Globus pallidus (tissue), 1 donor: ENCODE measurements at regions not wholly inside any gene's neighbourhood (a gene's known extent, or its start where the extent isn't known, plus 50 kb on each side); places are given as distances from the start of the nearest gene placed in this dataset.
"Not testable (repeated sequence)": the region's sequence is repeated elsewhere in the genome, so short reads cannot be mapped to it uniquely, and the experiment has no call there.

Experiments
- DNase-seq: peaks from one replicate; pipeline ENCODE4 v3.0.0-alpha.2; 2015; ENCODE audit warnings: low spot score

GRCh38 chr6:19156443-19156842 lies 680.7 kb upstream of the ID4 start:
- no peak for DNase-seq

DNA sequence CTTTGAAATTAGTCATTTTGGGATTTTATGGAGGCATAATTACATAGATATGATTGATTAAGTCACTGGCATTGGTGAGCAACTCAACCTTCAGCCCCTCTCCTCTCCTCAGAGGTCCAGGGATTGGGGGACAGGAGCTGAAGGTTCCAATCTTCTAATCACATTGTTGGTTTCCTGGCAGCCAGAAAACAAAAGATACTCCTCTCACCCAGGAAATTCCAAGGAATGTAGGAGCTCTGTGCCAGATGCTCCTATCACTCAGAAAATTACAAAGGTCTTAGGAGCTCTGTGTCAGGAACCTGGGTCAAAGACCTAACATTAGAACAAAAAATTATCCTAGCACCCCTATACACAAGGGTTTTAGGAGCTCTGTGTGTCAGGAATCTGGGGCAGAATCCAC lies 679.7 kb upstream of the ID4 start:
- no peak for DNase-seq

GRCh38 chr6:19158586-19158985 lies 678.6 kb upstream of the ID4 start:
- no peak for DNase-seq

DNA sequence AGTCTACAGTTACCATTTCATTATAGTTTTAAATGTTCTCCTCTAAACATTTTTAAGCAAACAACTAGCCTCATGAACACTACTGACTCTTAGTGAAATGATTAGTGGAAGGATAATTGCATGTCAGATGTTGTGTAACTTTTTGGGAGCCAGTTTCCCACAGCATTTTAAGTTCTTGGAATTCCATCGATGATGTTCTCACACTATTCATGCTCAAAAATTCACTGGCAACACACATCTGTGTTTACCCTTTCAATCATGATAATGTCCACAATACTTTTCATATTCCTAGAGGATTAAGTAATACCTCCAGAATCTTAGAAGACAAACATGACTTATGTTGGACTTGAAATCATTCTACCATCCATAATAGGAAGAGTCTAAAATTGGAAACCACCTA lies 678.1 kb upstream of the ID4 start:
- no peak for DNase-seq

DNA sequence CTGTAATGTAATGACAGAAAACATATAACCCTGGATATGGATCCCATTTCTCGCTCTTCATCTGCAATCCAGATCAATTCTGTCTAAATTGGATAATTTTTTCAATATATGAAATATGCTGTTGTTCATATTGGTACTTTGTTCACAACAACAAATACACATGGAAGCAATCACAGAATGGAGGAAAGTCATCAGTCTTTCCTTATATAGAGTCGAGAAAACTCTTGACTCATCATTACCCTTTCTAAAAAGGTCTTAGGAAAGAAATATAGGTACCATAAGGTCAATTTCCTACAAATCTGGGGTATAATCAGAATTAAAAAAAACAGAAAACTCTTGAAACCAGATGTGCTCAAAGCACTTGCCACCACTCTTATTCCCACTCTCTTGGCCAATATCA lies 677.6 kb upstream of the ID4 start:
- no peak for DNase-seq

DNA sequence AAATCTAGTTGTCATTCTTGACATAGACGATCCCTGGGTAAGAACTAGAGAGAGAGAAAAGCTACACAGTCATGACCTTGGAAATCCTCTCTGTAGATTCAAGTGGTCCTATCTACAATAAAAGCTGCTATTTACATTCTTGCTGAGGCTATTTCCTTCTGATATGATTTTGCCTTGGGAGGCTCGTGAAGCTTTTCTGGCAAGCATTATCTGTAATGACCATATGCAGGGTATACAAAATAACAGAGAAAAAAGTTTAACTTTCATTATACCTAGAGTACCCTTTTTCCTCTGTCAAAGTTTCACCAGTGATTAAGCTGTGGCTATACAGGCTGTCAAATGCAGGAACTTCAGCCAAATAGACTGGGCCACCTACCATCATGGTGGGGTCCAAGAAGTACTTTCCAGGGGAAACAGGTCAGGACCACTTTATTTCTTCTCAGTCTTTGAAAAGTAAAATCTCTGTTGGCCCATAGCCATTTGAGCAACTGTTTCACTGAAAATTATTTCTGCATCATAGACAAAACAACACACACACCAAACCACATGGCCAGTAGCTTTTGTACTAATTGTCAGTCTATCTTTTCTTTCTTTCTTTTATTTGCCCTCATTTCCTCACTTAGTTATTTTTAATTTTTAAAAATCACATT lies 677.0 kb upstream of the ID4 start:
- DNase-seq = no peak

- no peak for DNase-seq
Measured at GRCh38 chr6:19167251-19167650, 669.9 kb upstream of the ID4 start.

DNA sequence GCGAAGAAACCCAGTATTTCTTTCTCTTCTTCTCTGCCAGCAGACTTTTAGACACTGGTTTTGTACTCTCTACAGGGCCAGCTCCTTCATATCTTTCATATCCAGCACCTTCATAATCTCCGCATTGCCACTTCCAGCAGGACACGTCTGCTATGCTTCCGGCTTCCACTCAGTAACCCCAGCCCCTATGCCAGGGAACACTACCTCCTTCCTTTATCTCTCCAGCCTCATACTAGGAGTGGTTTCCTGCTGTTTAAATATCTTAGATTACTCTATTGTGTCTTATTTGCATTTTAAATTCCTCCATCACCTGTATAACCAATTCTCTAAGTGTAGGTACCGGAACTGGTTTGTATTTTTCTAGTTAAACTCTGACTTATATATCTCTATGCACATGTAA lies 667.8 kb upstream of the ID4 start:
- DNase-seq = no peak

DNA sequence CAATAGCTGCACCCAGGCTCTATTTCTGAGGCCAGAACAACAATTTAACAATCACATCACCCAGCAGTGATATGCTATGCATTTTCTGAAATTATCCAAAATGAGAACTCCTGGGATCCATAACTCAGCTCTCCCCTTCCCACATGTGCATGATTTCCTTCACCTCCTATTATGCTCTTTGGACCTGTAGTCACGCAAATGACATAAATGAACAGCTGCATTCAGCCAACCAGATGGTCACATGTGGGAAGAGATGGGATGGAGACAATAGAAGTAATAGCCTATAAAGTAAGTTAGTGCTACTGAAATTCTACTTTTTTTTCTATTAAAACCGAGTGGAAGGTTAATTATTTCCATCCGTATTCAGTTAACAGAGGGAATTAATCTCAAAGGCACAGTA lies 662.1 kb upstream of the ID4 start:
- DNase-seq = no peak

DNA sequence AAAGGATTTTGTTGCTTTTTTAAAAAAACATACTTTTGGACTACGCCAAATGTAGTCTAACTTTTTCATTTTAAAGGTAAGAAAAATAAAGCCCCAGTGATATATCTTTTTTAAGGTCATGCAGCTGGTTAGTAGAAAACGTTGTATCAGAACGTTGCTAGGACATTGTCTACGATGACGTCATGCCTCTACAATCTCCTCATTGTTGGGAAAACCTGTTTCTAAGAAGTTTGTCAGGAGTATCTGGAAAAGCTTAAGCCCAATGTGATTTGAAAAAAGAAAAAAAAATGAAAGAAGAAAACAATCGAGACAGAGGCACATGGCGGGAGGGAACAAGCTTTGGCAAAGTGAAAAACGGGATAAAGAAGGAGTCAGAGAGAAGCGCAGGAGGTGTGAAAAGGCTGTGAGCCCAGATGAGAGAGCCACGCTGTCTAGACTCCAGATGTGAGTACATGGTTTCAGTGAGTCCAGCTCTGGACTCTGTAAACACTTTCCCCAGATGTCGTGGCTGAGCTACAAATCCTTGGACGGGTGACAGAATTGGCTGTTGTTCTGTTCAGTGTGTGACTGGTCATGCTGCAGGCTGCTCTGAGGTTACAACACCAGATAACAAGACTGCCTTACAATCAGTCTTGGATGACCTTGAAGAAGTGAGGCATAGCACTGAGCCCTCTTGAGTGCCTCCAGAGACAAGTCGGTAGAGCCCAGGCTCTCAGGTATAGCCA lies 656.7 kb upstream of the ID4 start:
- DNase-seq = peak; percentile 57

DNA sequence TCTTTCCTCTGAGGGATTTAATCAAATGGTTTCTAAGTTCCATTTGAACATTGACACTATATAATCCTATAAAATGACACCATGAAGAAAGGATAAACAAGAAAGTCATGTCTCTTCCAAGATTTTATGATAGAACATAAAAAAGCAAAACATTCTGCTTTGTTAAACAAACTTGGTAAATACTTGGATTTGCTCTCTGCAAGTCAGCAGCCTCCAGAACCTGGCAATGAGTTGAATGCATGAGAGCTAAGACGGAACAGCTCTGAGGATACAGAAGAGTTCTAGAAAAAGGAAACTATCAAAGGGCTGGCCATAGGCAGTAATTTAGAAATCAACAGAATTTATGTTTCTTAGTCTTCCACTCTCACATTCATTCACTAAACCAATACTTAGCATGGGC lies 656.0 kb upstream of the ID4 start:
- no peak for DNase-seq

- no peak for DNase-seq
Measured at GRCh38 chr6:19193624-19194023, 643.5 kb upstream of the ID4 start.

DNA sequence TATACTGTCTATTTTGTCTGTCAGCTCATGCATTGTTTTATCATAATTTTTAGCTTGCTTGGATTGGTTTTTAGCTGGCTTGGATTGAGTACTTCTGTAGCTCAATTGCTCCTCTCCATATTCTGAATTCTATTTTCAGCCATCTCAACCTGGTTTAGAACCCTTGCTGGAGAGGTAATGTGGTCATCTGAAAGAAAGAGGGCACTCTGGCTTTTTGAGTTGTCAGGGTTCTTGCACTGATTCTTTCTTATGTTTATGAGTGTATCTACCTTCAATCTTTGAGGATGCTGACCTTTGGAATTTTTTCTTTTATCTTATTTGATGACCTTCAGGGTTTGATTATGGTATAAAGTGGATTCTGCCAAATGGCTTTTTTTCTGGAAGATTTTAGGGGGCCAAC lies 632.7 kb upstream of the ID4 start:
- DNase-seq = no peak

DNA sequence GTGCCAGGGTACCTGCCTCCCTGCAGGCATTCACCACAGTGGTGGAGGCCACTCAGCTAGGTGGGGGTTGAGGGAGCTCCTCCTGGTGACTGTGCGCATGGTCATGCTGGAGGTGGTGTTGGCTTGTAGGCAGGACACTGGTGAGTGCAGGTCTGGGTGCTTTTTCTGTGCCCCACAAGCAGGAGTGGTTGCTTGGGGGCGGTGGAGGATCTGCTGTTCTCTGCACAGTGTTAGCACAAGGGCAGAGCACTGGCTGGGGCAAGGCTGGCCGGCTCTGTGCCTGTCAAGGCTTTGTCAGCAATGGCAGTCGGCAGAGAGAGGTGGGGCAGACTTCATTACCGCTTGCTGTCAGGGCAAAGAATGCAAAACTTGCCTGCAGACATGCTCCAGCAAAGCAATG lies 632.1 kb upstream of the ID4 start:
- DNase-seq = no peak

GRCh38 chr6:19209202-19209601 lies 628.0 kb upstream of the ID4 start:
- DNase-seq = no peak

GRCh38 chr6:19210849-19211590 lies 626.1 kb upstream of the ID4 start:
- no peak for DNase-seq

GRCh38 chr6:19214231-19214630 lies 622.9 kb upstream of the ID4 start:
- DNase-seq = no peak

- no peak for DNase-seq
Measured at GRCh38 chr6:19219931-19220330, 617.2 kb upstream of the ID4 start.

DNA sequence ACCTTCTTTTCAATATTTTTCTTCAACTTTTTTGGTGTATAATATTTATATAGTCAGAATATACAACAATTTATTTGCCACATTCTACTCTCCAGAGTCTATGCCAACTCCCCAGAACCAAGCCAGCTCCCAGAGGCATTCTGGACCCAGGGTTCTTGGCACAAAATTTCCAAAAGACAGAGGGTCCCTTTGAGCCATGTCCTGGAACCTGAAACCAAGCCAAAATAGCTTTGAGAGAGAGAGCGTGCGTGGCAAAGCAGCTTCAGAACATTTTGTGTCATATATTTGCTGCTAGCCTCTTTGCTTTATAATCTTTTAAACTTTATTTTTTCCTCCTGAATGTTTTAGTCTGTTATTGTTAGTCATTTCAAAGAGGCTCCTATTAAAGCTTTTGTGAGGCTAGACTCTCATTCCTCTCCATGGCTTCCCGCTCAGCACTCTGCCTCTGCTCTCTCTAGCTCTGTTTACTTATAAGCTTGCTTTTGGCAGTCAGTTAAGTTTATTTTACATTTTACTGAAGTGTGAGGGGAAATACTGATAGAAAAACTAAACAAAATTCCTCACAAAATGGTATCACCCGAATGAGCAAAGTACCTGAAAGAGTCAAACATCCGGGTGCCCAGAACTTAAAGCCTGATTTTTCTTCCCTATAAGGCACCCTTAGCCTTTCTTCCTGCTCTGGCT lies 605.1 kb upstream of the ID4 start:
- peak; percentile 78 for DNase-seq

- DNase-seq = no peak
Measured at GRCh38 chr6:19245656-19246055, 591.5 kb upstream of the ID4 start.

DNA sequence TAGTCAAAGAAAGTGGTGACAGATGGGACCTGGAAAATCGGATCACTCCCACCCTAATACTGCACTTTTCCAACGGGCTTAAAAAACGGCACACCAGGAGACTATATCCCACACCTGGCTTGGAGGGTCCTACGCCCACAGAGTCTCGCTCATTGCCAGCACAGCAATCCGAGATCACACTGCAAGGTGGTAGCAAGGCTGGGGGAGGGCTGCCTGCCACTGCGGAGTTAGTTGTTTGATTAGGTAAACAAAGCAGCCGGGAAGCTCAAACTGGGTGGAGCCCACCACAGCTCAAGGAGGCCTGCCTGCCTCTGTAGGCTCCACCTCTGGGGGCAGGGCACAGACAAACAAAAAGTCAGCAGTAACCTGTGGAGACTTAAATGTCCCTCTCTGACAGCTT lies 590.0 kb upstream of the ID4 start:
- not testable (repeated sequence) for DNase-seq

GRCh38 chr6:19256123-19256522 lies 581.0 kb upstream of the ID4 start:
- DNase-seq = not testable (repeated sequence)

DNA sequence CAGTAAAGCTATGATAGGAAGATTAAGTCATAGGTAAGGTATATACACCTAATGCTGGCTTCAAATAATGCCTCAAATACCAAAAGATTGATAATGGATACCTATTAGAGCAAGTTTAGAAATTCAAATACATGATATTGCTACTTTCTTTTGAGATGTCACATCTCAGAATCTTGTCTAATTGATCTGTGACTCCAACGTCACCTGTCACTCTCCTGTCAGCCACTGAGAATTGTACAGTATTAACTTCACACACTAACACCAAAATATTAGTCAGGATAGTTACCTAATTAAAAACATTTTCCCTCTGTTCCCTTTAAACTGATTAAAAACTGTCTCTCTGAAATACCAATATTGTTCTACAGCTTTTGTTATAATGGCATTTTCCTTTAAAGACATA lies 575.5 kb upstream of the ID4 start:
- no peak for DNase-seq
